DMS153 (cell line): ENCODE measurements at regions not wholly inside any gene's neighbourhood (a gene's known extent, or its start where the extent isn't known, plus 50 kb on each side); places are given as distances from the start of the nearest gene placed in this dataset.

Source experiments
- DNase-seq: peaks from one replicate; lab custom pipeline; 2025; lab: John Stamatoyannopoulos, UW

DNA sequence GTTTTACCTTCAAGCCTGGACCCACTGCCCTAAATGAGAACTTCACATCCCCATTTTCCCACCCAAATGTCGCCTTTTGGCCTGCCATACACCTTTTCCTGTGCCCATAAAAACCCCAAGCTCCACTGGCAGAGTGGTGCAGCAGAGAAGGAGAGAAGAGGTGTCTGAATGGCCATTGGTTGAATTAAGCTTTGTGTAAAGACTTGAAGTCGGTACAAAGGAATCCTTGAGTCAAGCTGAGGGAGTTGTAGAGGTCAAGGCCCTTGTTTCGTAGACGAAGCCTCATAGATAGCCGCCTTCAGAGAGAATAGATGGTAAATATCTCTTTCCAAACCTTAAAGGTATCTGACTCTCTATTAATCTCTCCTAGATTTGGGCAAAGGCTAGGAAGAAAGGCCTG is 1479.2 kb upstream of the PRR20A start:
- no peak for DNase-seq

DNA sequence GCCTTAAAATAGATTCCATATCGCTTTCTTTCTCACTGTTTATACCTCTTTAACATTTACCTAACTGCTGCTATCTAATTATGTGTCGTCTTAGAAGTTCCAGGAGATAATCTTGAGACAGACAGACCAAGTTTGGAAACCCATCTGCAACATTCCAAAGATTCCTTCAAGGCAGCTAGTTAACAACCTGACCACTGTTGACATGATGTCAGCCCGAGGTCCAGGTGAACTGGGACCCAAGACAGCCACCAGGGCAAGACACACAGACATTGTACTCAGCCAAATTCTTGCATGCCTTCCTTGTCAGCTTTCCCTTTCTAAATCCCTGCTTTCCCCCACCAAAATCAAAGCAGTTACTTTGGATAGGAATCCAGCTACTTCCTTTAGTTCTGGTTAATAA is 1476.5 kb upstream of the PRR20A start:
- no peak for DNase-seq

DNA sequence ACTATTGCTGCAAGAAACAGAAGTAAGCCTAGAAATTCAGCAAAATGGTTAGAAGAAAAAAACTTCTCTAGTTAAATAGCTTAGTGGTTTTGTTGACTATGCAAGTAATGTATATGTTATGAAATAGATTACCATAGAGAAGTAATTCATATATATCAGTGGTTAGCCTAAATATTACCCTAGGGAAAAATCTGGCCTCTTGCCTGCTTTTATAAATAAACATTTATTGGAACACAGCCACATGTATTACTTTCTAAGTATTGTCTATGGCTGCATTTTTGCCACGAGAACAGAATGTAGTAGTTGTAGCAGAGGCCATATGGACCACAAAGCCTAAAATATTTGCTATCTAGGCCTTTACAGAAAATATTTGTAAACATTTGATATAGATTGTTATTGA is 1471.7 kb upstream of the PRR20A start:
- DNase-seq: no peak

DNA sequence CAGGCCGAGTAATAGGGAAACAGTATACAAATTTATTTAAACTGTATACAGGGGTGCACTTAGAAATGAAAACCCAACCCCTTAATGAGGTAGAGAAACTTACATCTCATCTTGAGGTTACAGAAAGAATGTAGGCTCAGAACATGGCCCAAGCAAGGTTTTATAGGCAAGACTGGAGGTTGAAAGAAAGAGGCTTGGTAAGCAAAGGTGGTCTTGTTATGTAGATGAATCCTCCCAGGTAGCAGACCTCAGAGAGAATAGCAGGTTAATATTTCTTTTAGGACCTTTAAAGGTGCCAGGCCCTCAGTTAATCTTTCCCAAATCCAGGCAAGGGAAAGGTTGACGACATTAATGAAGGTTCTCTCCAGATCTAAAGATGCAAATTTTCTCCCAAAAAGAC is 1466.8 kb upstream of the PRR20A start:
- DNase-seq: no peak

DNA sequence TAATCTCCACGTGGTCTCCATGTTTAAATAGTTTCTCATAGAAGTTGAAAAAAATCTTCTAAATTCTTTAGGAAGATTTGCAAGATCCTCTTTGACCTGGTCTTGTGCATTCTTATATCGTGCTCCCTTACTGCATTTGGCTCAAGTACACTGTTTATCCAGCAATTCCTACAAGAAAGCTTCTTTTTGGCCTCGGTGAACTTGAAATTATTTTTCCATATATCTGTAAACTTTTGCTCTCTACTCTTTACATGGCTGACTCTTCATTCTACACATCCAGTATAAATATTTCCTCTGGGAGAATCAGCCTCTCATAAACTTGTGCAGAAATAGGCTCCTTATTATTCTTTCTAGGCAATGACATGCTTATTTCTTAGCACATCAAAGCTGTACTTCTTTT is 1457.9 kb upstream of the PRR20A start:
- no peak for DNase-seq

DNA sequence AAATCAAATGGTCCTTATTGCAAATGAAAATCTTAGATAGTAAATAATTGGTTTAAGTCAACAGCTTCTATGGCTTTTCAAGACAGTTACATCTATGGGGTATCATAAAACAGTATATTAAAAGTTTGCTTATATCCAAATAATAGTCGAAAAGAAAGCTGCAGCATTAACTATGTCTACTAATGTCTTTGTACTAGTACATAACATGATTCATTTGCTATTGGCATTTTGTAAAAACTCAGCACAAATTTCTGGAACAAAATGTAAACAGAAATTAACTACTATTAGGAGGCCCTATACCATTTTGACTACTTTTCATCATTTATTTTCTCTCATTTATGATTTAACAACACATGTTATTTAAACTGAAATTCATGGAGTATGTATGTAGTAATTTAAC is 1435.2 kb upstream of the PRR20A start:
- no peak for DNase-seq

DNA sequence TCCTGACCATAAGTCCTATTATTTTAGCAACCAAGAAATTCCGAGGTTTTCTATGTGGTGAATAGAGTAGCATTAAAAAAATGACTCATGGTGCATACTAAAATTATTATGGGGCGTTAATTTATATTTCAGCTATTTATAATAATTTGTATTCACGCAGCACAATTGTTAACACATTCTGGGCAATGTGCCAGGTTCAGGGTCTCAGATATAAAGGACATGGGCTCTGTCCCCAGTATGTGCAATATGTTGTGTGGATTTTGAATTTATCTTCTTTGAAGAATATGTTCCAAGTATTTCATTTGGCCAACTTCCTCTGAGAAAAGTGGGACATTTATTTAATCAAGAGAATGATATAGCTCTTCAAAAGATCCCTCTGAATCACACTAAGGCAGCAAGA is 1434.7 kb upstream of the PRR20A start:
- no peak for DNase-seq

DNA sequence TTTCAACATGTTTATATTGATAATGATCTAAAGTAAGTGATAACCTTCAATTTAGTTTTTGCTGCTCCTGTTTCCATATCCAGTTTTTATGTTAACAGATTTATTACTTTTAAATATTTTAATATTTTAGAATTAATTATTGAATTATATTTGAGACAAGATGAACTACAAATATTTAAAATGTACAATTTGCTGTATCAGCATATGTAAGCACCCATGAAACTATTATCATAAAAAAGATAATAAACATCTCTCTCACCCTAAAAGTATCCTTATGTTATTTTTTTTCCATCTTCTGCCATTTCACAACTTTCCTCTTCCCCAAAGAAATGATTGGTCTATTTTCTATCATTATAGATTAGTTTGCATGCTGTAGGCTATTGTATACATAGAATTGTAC is 1426.6 kb upstream of the PRR20A start:
- no peak for DNase-seq

DNA sequence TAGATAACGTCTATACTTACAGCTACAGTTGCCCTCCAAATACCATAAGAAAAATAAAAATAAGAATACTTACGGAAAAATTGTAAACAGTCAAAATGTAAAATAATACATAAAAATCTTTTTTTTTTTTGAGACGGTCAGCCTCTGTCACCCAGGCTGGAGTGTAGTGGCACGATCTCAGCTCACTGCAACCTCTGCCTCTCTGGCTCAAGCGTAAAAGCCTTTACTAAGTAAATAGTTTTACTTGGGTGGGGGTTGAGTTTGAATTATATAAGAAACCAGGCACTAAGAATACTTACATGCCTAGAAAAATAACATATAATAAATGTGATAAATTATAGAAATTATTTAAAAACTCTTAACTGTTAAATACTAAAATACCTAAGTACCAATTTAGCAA is 1413.0 kb upstream of the PRR20A start:
- no peak for DNase-seq

DNA sequence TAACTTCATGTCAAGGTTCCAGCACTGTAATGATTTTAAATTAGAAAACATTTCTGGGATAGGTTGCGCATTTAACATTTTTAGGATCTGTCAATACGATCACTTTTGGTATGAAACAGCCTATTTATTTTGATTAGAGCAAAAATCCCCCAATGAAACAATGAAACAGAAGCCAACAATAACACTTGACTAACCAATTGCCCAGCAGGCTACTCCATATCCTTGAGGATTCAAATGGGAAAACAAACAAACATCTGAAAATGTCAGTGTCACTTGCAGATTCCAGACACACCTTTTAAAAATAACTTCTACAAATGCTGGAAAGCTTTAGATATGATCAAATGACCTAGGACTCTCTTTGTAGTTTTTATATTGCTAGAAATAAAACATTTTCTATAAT is 1412.5 kb upstream of the PRR20A start:
- DNase-seq: no peak

DNA sequence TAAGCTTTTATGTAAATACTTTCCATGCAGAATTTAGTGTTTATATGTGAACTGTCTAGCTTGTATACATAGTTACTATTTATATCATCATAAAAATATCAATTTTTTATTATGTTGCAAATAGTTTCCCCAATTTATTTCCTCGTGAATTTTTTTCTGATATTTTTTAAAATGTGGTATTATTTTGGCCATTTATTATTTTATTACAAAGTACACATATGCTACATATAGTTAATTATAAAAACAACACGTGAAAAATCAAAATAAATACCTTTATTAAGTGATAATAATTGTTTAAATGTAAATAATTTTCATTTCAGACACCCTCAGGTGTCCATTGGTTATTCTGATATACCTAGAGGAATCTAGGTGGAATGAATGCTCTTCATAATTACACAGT is 1394.9 kb upstream of the PRR20A start:
- no peak for DNase-seq

DNA sequence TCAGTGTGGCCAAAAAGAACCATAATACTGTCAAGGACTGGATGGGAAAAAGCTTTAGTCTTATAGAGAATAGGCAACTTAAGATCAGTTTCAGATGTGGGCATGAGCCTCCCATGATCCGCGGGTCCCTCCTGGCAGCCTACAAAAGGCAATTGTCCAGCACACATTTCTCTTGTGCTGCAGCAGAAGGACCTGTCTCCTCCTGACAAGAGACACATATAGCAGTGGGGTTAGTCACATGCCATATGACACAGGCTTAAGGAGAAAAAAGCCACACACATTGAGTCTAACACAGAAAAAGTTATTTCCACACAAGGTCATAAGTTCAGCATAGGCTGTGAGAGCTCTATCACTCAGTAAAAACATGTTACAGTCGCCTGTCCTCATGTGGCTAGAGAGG is 1378.7 kb upstream of the PRR20A start:
- DNase-seq: no peak

DNA sequence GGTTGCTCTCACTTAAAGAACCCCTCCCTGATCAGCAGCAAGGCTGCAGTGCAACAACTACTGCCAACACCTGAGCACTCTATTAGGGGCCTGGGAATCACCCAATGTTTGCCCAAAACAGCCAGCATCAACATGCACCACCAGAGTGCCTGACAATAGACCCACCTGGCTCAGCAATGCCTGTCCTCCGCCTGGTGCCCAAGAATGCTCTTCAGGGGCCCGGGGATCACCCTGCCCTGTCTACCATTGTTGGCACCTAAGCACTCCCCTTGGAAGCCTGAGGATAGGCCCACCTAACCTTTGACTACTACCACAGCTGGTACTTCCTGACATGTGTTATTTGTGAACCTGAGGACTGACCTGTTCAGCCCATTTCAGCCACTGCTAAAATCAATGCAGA is 1363.1 kb upstream of the PRR20A start:
- DNase-seq: no peak

DNA sequence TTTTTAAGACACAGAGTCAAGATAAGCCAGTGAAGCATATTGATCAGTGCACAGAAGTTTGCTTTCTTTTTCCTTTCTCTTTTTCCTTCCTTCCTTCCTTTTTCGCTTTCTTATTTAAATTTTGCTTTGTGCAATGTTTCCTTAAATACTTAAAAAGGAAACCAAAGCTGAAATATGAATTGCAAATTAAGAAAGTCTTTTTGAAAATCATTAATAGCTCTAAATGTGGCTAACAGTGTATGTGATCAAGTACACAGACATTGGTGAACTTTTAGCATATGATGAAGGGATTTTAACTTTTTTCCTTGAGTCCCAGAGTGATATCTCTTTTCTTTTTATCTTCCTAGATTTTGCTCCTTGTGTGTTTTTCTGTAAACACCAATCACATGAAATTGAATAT is 1356.9 kb upstream of the PRR20A start:
- DNase-seq: no peak

DNA sequence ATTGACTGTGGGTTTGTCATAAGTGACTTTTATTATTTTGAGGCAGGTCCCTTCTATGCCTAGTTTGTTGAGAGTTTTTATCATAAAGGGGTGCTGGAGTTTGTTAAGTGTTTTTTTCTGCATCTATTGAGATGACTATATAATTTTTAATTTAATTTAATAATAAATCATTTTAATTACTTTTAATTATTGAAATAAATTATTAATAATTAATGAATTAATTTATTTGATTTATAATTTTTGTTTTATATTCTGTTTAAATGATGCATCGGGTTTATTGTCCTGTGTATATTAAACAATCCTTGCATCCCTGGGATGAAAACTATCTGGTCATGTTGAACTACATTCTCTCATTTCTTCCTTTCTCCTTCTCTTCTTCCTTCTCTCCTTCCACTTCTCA is 1352.2 kb upstream of the PRR20A start:
- DNase-seq: no peak

DNA sequence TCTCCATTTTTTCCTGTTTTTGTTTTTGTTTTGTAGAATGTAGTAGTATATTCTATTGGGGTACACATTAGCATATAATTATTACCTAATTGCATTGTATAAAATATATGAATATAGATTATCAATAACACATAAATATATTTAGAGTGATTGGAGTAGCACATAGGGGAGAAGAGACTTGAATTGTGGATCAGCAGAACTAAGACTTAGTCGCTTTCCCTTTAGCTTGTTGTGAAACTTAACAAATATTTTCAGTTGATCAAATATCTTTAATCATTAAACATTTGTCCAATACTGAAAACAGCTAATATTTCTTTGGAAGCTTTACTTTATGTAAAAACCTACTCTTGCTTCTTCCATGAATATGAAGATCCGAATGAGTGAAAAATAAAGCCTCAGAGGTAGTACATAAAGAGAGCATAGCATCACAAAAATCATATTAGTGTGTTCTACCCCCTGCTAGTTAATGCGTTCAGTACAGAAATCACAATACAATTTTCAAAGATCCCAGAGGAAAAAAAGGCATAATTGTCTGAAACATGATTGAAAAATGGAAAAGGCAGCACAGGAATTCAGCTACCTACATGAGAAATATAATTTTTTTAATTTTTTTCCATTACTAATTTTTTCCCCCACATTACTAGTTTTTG is 1348.0 kb upstream of the PRR20A start:
- DNase-seq: no peak

DNA sequence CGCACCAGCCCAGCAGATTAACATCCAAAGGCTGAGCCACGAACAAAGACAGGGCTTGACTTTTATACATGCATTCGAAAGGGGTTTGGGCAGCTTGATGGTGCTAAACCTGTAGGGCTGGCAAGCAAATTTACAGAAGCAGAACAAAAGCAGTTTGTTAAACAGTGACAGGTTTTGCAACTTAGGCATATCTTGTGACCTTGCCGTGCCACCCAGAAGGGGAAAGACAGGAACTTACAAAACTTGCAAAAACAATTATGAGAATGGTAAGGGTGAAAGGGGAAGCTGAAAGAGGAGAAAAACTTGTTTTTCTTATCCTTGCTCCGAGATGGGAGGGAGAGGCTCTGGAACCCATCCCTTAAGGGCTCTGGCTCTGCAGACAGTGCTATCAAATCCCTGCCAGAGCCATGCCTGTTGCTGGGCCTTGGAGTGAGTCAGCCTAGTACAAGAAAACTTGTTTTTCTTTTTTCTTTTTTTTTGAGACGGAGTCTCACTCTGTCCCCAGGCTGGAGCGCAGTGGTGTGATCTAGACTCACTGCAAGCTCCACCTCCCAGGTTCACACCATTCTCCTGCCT is 1325.2 kb upstream of the PRR20A start:
- no peak for DNase-seq

DNA sequence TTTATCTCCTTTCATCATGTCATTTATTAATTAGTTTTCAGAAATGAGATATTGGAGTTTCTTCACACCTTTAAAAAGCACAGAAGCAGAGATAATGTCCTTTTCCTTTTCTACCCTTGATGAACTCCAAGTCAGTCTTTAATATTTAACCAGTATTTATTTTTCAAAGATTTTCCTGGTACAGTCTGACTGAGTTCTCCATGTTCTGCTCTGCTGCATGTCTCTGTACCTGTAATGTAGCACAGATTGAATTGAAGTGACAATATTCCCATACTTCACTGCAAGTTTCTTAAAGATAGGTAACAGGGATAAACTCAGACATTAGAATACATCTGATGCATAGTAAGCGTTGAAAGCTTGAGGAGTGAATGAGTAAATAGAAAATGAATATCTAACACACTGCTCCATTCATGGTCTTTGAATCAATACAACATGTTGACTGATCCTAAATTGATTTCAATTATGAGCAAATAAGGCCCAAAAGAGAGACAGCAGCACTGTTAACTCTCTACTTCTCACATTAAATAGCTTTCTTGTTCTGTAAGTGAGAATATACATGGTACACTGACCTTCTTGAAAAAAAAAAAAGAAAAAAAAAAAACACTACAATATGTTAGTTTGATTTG is 1323.6 kb upstream of the PRR20A start:
- DNase-seq: peak; percentile 31

DNA sequence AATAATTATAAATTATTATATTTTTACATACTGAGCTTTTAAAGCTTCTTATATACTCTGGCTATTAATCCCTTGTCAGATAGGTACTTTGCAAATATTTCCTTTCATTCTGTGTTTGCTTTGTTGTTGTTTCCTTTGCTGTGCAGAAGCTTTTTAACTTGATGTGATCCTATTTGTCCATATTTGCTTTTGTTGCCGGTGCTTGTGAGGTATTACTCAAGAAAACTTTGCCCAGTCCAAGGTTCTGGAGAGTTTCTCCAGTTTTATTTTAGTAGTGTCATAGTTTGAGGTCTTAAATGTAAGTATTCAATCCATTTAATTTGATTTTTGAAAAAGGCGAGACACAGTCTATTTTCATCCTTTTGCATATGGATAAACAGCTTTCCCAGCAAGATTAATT is 1319.9 kb upstream of the PRR20A start:
- no peak for DNase-seq

DNA sequence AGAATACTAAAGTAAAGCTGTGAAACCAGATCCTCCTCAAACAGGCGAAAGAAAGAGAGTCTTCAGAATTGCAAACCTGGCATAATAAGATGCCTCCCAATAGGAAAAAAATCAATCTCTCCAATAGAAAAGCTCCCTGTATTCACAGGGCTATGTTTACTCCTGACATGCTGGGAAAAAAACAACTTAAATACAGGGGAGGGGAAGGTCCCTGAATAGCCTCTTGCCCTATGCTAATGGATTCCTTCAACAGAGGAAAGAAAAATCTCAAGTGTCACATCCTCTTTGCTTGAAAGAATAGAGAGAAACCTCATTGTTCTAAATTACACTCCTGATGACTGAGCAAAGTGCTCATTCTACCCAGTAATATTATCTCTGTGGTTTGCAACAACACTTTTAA is 1271.1 kb upstream of the PRR20A start:
- no peak for DNase-seq

DNA sequence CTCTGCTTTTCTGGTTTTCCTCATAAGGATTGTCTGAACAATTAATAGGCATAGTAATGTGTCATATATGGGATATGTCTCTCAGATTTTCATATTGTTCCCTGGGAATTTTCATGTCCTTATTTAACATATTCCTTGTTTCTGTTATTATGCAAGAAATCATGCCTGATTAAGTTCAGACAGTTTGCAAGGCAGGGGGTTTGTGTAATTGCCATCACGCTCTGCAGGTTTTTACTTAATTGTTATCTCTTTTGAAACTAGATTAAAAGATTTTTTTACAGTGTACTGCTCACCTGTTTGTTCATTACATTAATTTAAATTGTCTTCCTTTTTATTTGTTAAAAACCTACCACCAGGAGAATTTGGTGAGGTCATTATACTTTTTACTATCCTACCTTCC is 1253.2 kb upstream of the PRR20A start:
- no peak for DNase-seq

DNA sequence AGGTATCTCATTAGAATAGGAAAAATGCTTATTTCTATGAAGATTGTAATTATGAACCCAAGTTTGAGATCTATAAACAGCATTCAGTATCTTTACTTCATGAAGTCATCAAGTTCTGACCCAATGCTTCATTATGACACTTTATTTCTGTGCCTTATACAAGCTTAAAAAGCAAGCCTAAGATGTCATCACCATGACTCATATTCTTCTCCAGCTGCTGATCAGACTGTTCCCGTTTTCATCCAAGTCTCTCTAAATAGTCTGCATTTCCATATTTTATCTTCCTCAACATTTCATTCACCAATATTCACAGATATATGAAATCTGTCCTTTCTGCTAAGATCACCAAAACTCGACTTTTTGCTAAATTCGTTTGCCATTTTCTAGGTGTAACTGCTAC is 1247.2 kb upstream of the PRR20A start:
- DNase-seq: no peak

DNA sequence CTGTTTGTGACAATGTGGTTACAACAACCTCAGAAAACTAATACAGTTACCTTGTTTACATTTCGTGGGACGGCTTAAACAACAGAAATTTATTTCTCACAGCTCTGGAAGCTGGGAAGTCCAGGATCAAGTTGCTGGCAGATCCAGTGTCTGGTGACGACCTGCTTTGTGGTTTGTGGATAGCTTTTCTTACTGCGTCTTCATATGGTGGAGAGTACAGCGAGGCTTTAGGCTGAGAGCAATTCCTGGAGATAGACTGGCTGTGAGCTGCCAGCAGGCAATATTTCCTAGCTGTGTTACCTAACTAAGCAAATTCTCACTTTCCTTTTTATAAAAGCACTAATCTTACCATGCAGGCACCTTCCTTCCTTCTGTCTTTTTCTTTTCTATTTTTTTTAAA is 1203.5 kb upstream of the PRR20A start:
- DNase-seq: no peak

DNA sequence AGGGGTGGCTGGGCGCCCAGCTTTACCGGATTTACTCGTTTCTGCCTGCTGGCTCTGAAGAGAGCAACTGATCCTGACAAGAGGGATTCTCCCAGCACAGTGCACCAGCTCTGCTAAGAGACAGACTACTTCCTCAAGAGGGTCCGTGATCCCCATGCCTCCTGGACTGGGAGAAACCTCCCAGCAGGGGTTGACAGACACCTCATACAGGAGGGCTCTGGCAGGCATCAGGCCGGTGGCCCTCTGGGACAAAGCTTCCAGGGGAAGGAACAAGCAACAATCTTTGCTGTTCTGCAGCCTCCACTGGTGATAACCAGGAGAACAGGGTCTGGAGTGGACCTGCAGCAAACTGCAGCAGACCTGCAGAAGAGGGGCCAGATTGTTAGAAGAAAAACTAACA is 1192.5 kb upstream of the PRR20A start:
- DNase-seq: no peak
